ENCODE measurements at regions not wholly inside any gene's neighbourhood (a gene's known extent, or its start where the extent isn't known, plus 50 kb on each side); places are given as distances from the start of the nearest gene placed in this dataset.

GRCh38 chr18:24826605-24827004 is 366.2 kb downstream of the HRH4 start:
- ATAC-seq (ENCODE audit: low FRiP score) (no peak), DNase-seq (ENCODE audit: low spot score) (no peak)
- TF ChIP-seq CTCF (IDR thresholded peaks at IDR 0.05): no peak

GRCh38 chr18:24827501-24827900 is 367.1 kb downstream of the HRH4 start:
- DNase-seq (ENCODE audit: low spot score) (no peak), ATAC-seq (ENCODE audit: low FRiP score) (no peak)
- TF ChIP-seq CTCF (IDR thresholded peaks at IDR 0.05): no peak

- no peak for DNase-seq (ENCODE audit: low spot score)
- no peak for TF ChIP-seq CTCF (IDR thresholded peaks at IDR 0.05)
- no peak for ATAC-seq (ENCODE audit: low FRiP score)
These were observed 370.6 kb downstream of the HRH4 start for GRCh38 chr18:24831081-24831480.

GRCh38 chr18:24831871-24832665 is 371.6 kb downstream of the HRH4 start:
- no peak for ATAC-seq (ENCODE audit: low FRiP score)
- DNase-seq (ENCODE audit: low spot score): no peak
- no peak for TF ChIP-seq CTCF (IDR thresholded peaks at IDR 0.05)

- no peak for ATAC-seq (ENCODE audit: low FRiP score)
- TF ChIP-seq CTCF (IDR thresholded peaks at IDR 0.05): no peak
- no peak for DNase-seq (ENCODE audit: low spot score)
These were observed 375.3 kb downstream of the HRH4 start for GRCh38 chr18:24835751-24836150.

- ATAC-seq (ENCODE audit: low FRiP score): no peak
- TF ChIP-seq CTCF (IDR thresholded peaks at IDR 0.05): no peak
- no peak for DNase-seq (ENCODE audit: low spot score)
These were observed 376.6 kb downstream of the HRH4 start for GRCh38 chr18:24837066-24837465.

- no peak for DNase-seq (ENCODE audit: low spot score)
- TF ChIP-seq CTCF (IDR thresholded peaks at IDR 0.05): no peak
- ATAC-seq (ENCODE audit: low FRiP score): no peak
These were observed 379.6 kb downstream of the HRH4 start for GRCh38 chr18:24840051-24840450.
